Peyer's patch (tissue), 4 donors: ENCODE measurements at regions not wholly inside any gene's neighbourhood (a gene's known extent, or its start where the extent isn't known, plus 50 kb on each side); places are given as distances from the start of the nearest gene placed in this dataset.

Experiments used
- POLR2A ChIP-seq, 2 donors: fragments of 450-650 bp; IDR thresholded peaks; one replicate each; pipeline ENCODE4 v1.5.1; 2017; ENCODE audit warnings: antibody characterized with exemption in 2 of 2, mild to moderate bottlenecking in 2 of 2, moderate library complexity in 2 of 2
- TF ChIP-seq, protein P1 (sequence below), 6 experiments: fragments of 450-650 bp in 4 of 6; fragments of 200-600 bp in 2 of 6; sonication (generic) in 1 of 6; IDR thresholded peaks; one replicate each; pipeline ENCODE4 v1.5.1; 2017 to 2019; ENCODE audit warnings: antibody characterized with exemption in 6 of 6, mild to moderate bottlenecking in 3 of 6, moderate library complexity in 1 of 6

DNA sequence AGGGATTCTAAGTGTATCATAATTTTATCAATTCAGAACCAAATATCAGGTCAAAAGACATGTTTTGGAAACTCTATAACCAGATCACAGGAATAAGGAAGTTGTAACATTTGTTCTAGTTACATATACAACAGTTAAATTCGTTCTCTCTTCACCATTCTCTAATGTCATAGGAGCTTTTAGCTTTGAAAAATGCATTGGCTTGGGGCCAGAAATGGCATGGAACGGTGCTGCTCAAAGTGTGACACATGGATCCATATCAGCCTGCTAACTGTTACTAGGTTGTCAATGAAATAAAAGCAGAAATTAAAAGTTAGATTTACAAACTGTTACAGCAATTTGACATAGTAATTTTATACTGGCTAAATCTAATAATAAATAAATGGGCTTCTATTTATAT lies 120.3 kb downstream of the LCA5 start:
- TF ChIP-seq, protein P1, sequence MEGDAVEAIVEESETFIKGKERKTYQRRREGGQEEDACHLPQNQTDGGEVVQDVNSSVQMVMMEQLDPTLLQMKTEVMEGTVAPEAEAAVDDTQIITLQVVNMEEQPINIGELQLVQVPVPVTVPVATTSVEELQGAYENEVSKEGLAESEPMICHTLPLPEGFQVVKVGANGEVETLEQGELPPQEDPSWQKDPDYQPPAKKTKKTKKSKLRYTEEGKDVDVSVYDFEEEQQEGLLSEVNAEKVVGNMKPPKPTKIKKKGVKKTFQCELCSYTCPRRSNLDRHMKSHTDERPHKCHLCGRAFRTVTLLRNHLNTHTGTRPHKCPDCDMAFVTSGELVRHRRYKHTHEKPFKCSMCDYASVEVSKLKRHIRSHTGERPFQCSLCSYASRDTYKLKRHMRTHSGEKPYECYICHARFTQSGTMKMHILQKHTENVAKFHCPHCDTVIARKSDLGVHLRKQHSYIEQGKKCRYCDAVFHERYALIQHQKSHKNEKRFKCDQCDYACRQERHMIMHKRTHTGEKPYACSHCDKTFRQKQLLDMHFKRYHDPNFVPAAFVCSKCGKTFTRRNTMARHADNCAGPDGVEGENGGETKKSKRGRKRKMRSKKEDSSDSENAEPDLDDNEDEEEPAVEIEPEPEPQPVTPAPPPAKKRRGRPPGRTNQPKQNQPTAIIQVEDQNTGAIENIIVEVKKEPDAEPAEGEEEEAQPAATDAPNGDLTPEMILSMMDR (IDR thresholded peaks at IDR 0.05) = no peak
- no peak for TF ChIP-seq POLR2A (IDR thresholded peaks at IDR 0.05)
